ENCODE measurements at regions not wholly inside any gene's neighbourhood (a gene's known extent, or its start where the extent isn't known, plus 50 kb on each side); places are given as distances from the start of the nearest gene placed in this dataset.

- TF ChIP-seq SIN3A (IDR thresholded peaks at IDR 0.05; ENCODE audit: borderline replicate concordance, low read depth, low read length) = no peak
- TF ChIP-seq RARA (CRISPR knock-in tag; IDR thresholded peaks at IDR 0.05) = no peak
- no peak for TF ChIP-seq HDAC6 (IDR thresholded peaks at IDR 0.05; ENCODE audit: low read depth, low read length)
- no peak for TF ChIP-seq SOX6 (IDR thresholded peaks at IDR 0.05)
- TF ChIP-seq SOX6 (CRISPR knock-in tag; IDR thresholded peaks at IDR 0.05) = peak; percentile 14; the same call in 1 of the 2 replicates
- TF ChIP-seq ZFX (CRISPR knock-in tag; IDR thresholded peaks at IDR 0.05; ENCODE audit: low read depth) = no peak
- TF ChIP-seq NPAS2 (CRISPR knock-in tag; IDR thresholded peaks at IDR 0.05; ENCODE audit: borderline replicate concordance) = no peak
- peak; percentile 84 for TF ChIP-seq FOSL2 (CRISPR knock-in tag; IDR thresholded peaks at IDR 0.05)
- no peak for TF ChIP-seq RFXAP (CRISPR knock-in tag; IDR thresholded peaks at IDR 0.05; ENCODE audit: borderline replicate concordance)
- 0 out of 2 replicates have a peak, but pooled peaks have one; percentile 5 for TF ChIP-seq GATAD2A (CRISPR knock-in tag; IDR thresholded peaks at IDR 0.05)
- TF ChIP-seq POLR2A (IDR thresholded peaks at IDR 0.05; ENCODE audit: insufficient read depth in 1 of 2, low read depth in 2 of 2, low read length in 2 of 2) = no peak
- TF ChIP-seq ELF4 (CRISPR knock-in tag; IDR thresholded peaks at IDR 0.05; ENCODE audit: borderline replicate concordance) = no peak
- peak; percentile 4 for TF ChIP-seq ASH2L (IDR thresholded peaks at IDR 0.05; ENCODE audit: insufficient read length, low read depth, low read length)
- TF ChIP-seq MYNN (CRISPR knock-in tag; IDR thresholded peaks at IDR 0.05; ENCODE audit: low read depth) = no peak
These were observed 1193.3 kb downstream of the FLRT2 start (continued) for GRCh38 chr14:86723254-86723624.

- in situ Hi-C loops (cut with HindIII; ENCODE audit: extremely low pct_ligation_motif_present, low pct_unique_long_range_greater_than_20kb) (loop anchor here (10.0 kb wide), 1 partner anchor 172 kb away; no protein-coding TSS in a partner anchor), intact Hi-C loops (cut with micrococcal nuclease; ENCODE audit: unreplicated experiment) (loop anchor here (2.0 to 5.0 kb wide), 2 partner anchors 14 to 75 kb away; no protein-coding TSS in a partner anchor)
- Histone ChIP-seq H3K79me2 (ENCODE audit: insufficient read depth, low read length) (no peaks in the 10 kb centered on the region), H3K4me1 (ENCODE audit: insufficient read depth, low read length) (peaks cover 60% of the 10 kb centered on the region), H3K36me3 (replicated peaks in 1 of 2; ENCODE audit: control insufficient read depth in 1 of 2, insufficient read depth in 2 of 2, low read length in 2 of 2) (no peaks in the 10 kb centered on the region), H3K27me3 (ENCODE audit: control insufficient read depth in 1 of 2, insufficient read depth in 2 of 2, low read length in 2 of 2) (no peaks in the 10 kb centered on the region), H3K9me3 (ENCODE audit: low read length) (no peaks in the 10 kb centered on the region), H3K27ac (ENCODE audit: extremely low read length, insufficient read depth, low read length) (peak overlapping the region; percentile 71), H3K9ac (ENCODE audit: insufficient read depth, low read depth, low read length) (peak overlapping the region; percentile 40), H3K4me2 (ENCODE audit: low read depth, low read length) (peak overlapping the region; percentile 64), H3K4me3 (replicated peaks in 1 of 3; ENCODE audit: insufficient read depth in 1 of 3, low read depth in 2 of 3, low read length in 3 of 3) (peak overlapping the region in 2 of 3 experiments; percentile 11 to 30; a peak in 2 of 6 replicates), H4K20me1 (ENCODE audit: insufficient read depth, low read length) (no peaks in the 10 kb centered on the region), H2AFZ (ENCODE audit: low read length) (no peak overlapping the region)
- FAIRE-seq = peak; percentile 64
- ChIA-PET CTCF (ENCODE audit: low intra/inter-chr PET ratio, low total read pairs) (no interaction called here), POLR2A (interaction anchor here (0.7 to 2.0 kb wide), 6 partner anchors 10 to 175 kb away, joined by 3 to 17 read pairs (median 5); no protein-coding TSS in a partner anchor)
- BruUV-seq (replicated peaks) = TSS peak; percentile 70
- ATAC-seq = peak; percentile 91
- 8% methylated on average over 2 of the region's 2 CpGs for WGBS (ENCODE audit: low lambda C conversion rate)
- peak; percentile 90 for DNase-seq (ENCODE audit: low spot score)
- 0 out of 2 replicates have a peak, but pooled peaks have one; percentile 23 for TF ChIP-seq RARA (CRISPR knock-in tag; IDR thresholded peaks at IDR 0.05)
- TF ChIP-seq ZZZ3 (CRISPR knock-in tag; IDR thresholded peaks at IDR 0.05; ENCODE audit: borderline replicate concordance) = no peak
- no peak for TF ChIP-seq ZNF160 (CRISPR knock-in tag; IDR thresholded peaks at IDR 0.05)
- no peak for TF ChIP-seq ZNF800 (CRISPR knock-in tag; IDR thresholded peaks at IDR 0.05)
- no peak for TF ChIP-seq ZNF282 (IDR thresholded peaks at IDR 0.05; ENCODE audit: partially characterized antibody)
- peak; percentile 51 for TF ChIP-seq TEAD3 (CRISPR knock-in tag; optimal IDR thresholded peaks at IDR 0.05; ENCODE audit: borderline replicate concordance)
- no peak for TF ChIP-seq ZNF292 (CRISPR knock-in tag; IDR thresholded peaks at IDR 0.05; ENCODE audit: borderline replicate concordance, low read depth)
These were observed 1192.8 kb downstream of the FLRT2 start for GRCh38 chr14:86722612-86723253.
